Right cardiac atrium (tissue), 5 donors: ENCODE measurements at regions not wholly inside any gene's neighbourhood (a gene's known extent, or its start where the extent isn't known, plus 50 kb on each side); places are given as distances from the start of the nearest gene placed in this dataset.
A peak's percentile ranks its signal among the peaks of the same experiment; 100 is the strongest.
"Not testable (repeated sequence)": the region's sequence is repeated elsewhere in the genome, so short reads cannot be mapped to it uniquely, and the experiment has no call there.

Source experiments
- ATAC-seq, 2 donors: fragments of 200-7000 bp; cut with Tn5 transposase; one replicate each; pipeline versions ENCODE4 v1.8.0 to v1.9.1; 2020; ENCODE audit warnings: moderate library complexity in 2 of 2, mild to moderate bottlenecking in 1 of 2
- DNase-seq, 3 donors: peaks; one replicate each; pipeline ENCODE4 v3.0.0-alpha.2; 2020
- H3K27ac ChIP-seq: one replicate; pipeline ENCODE4 v1.5.1; 2013; ENCODE audit warnings: mild to moderate bottlenecking, low read length, control low read depth, moderate library complexity
- H3K27me3 ChIP-seq: one replicate; pipeline ENCODE4 v1.6.1; 2013; ENCODE audit not compliant: control insufficient read depth, insufficient read depth
- H3K4me1 ChIP-seq: one replicate; pipeline ENCODE4 v1.6.1; 2013; ENCODE audit warnings: low read length; ENCODE audit not compliant: control insufficient read depth, insufficient read depth
- H3K4me3 ChIP-seq: one replicate; pipeline ENCODE4 v1.5.1; 2013; ENCODE audit warnings: low read length, control low read depth
- H3K9me3 ChIP-seq: one replicate; pipeline ENCODE4 v1.6.1; 2013; ENCODE audit warnings: low read length; ENCODE audit not compliant: control insufficient read depth
- WGBS: extraction: QIAGEN DNeasy Blood & Tissue Kit; methylation state at CpG from one replicate; pipeline ENCODE4 v1.1.7; 2013; 5-methylcytosine and 5-hydroxymethylcytosine counted together
- intact Hi-C, 4 donors: fragments of 100-400 bp; cut with DNase I; formaldehyde crosslinking; loops; one replicate each; pipeline versions ENCODE4 v1.11.0 to v1.14.0; 2022 to 2023
- donor health status: healthy with polysubstance abuse.
- donor health status: DM: no; HTN: yes; CAD: no.
- donor health status: DM: no; HTN: no; CAD: no.
- donor health status: DM: no; HTN: yes; CAD: no; lungs with severe emphysema.
- donor health status: DM: yes; HTN: yes; CAD: no.

GRCh38 chr6:43886067-43886461 is 116.1 kb downstream of the VEGFA start:
- no peaks in the 10 kb centered on the region for H3K4me1 ChIP-seq
- 75% methylated on average over 10 of the region's 10 CpGs for WGBS
- ATAC-seq = no peak
- no peaks in the 10 kb centered on the region for H3K27me3 ChIP-seq
- H3K27ac ChIP-seq = no peak overlapping the region
- H3K4me3 ChIP-seq = no peak overlapping the region
- no peak for DNase-seq
- intact Hi-C loops = no loop called here
- no peaks in the 10 kb centered on the region for H3K9me3 ChIP-seq

- intact Hi-C loops = no loop called here
- H3K9me3 ChIP-seq = no peaks in the 10 kb centered on the region
- DNase-seq (no peak), ATAC-seq (no peak)
- H3K27ac ChIP-seq = no peak overlapping the region
- H3K4me1 ChIP-seq = no peaks in the 10 kb centered on the region
- H3K27me3 ChIP-seq = no peaks in the 10 kb centered on the region
- H3K4me3 ChIP-seq = no peak overlapping the region
- 81% methylated on average over 6 of the region's 6 CpGs for WGBS
Measured at GRCh38 chr6:43885399-43886066, 115.5 kb downstream of the VEGFA start.

GRCh38 chr6:43884652-43885022 is 114.6 kb downstream of the VEGFA start:
- ATAC-seq = no peak

GRCh38 chr6:43883847-43884651 is 114.0 kb downstream of the VEGFA start:
- Histone ChIP-seq H3K27me3 (no peaks in the 10 kb centered on the region), H3K4me1 (no peaks in the 10 kb centered on the region), H3K27ac (no peak overlapping the region), H3K9me3 (no peaks in the 10 kb centered on the region), H3K4me3 (no peak overlapping the region)
- intact Hi-C loops = no loop called here
- no peak for ATAC-seq
- 51% methylated on average over 7 of the region's 7 CpGs for WGBS
- no peak for DNase-seq

More at GRCh38 chr6:43884652-43885022, 114.6 kb downstream of the VEGFA start:
- WGBS = 64% methylated on average over 5 of the region's 5 CpGs
- Histone ChIP-seq H3K4me1 (no peaks in the 10 kb centered on the region), H3K9me3 (no peaks in the 10 kb centered on the region), H3K27ac (no peak overlapping the region), H3K4me3 (no peak overlapping the region), H3K27me3 (no peaks in the 10 kb centered on the region)
- intact Hi-C loops = no loop called here
- no peak for DNase-seq

GRCh38 chr6:43882690-43883448 is 112.9 kb downstream of the VEGFA start:
- WGBS = 94% methylated on average over 9 of the region's 9 CpGs
- not testable (repeated sequence) for DNase-seq

GRCh38 chr6:43880236-43881137 is 110.5 kb downstream of the VEGFA start:
- H3K27me3 ChIP-seq = no peaks in the 10 kb centered on the region
- no peaks in the 10 kb centered on the region for H3K9me3 ChIP-seq
- ATAC-seq (no peak), DNase-seq (no peak)
- 90% methylated on average over 6 of the region's 6 CpGs for WGBS
- H3K4me1 ChIP-seq = no peaks in the 10 kb centered on the region
- intact Hi-C loops = no loop called here
- H3K4me3 ChIP-seq = no peak overlapping the region
- H3K27ac ChIP-seq = no peak overlapping the region

More at GRCh38 chr6:43882690-43883448, 112.9 kb downstream of the VEGFA start:
- ATAC-seq, H3K4me3 ChIP-seq, H3K9me3 ChIP-seq, intact Hi-C loops, H3K27ac ChIP-seq, H3K4me1 ChIP-seq, H3K27me3 ChIP-seq: not testable (repeated sequence)

- Histone ChIP-seq H3K9me3 (no peaks in the 10 kb centered on the region), H3K27me3 (no peaks in the 10 kb centered on the region), H3K4me1 (no peaks in the 10 kb centered on the region), H3K27ac (no peak overlapping the region), H3K4me3 (no peak overlapping the region)
- ATAC-seq (no peak), DNase-seq (no peak)
- intact Hi-C loops = no loop called here
- WGBS = 88% methylated on average over 4 of the region's 4 CpGs
Measured at GRCh38 chr6:43879722-43880121, 109.7 kb downstream of the VEGFA start.

GRCh38 chr6:43878823-43879495 is 108.9 kb downstream of the VEGFA start:
- no peak for ATAC-seq

GRCh38 chr6:43878127-43878634 is 108.2 kb downstream of the VEGFA start:
- WGBS = 82% methylated on average over 8 of the region's 8 CpGs
- H3K9me3 ChIP-seq = no peaks in the 10 kb centered on the region
- intact Hi-C loops = no loop called here
- no peak overlapping the region for H3K27ac ChIP-seq
- no peaks in the 10 kb centered on the region for H3K27me3 ChIP-seq
- no peak for ATAC-seq
- no peak overlapping the region for H3K4me3 ChIP-seq
- DNase-seq = no peak
- H3K4me1 ChIP-seq = no peaks in the 10 kb centered on the region

More at GRCh38 chr6:43878823-43879495, 108.9 kb downstream of the VEGFA start:
- Histone ChIP-seq H3K27me3 (no peaks in the 10 kb centered on the region), H3K4me1 (no peaks in the 10 kb centered on the region), H3K9me3 (no peaks in the 10 kb centered on the region), H3K4me3 (no peak overlapping the region), H3K27ac (no peak overlapping the region)
- intact Hi-C loops = no loop called here
- DNase-seq = peak in 1 of 3 donors; percentile 79
- WGBS = 65% methylated on average over 11 of the region's 11 CpGs
